SK-N-SH (cell line): ENCODE measurements at regions not wholly inside any gene's neighbourhood (a gene's known extent, or its start where the extent isn't known, plus 50 kb on each side); places are given as distances from the start of the nearest gene placed in this dataset.

Experiments used
- CTCF ChIA-PET: fragments of 300-600, 350-600 bp; formaldehyde crosslinking; extraction: SDS; loops from one replicate; lab custom pipeline; 2021; lab: Yijun Ruan, JAX
- POLR2A ChIA-PET: fragments of 350-600 bp; sonication (Branson Sonifier 250); formaldehyde crosslinking; extraction: SDS; loops from one replicate; lab custom pipeline; 2020; ENCODE audit warnings: antibody characterized with exemption, inconsistent platforms; lab: Yijun Ruan, JAX
- DNase-seq: peaks from one replicate; pipeline ENCODE4 v3.0.0; 2012
- H2AFZ ChIP-seq: fragments of 200-600 bp; sonication (generic); 2 replicates; pipeline ENCODE4 v1.8.1; 2016; ENCODE audit warnings: antibody characterized with exemption, mild to moderate bottlenecking, low read depth
- H3F3A ChIP-seq: fragments of 200-600 bp; sonication (generic); replicated peaks from 2 replicates; pipeline ENCODE3; 2016; ENCODE audit warnings: antibody characterized with exemption, mild to moderate bottlenecking; ENCODE audit not compliant: insufficient read depth
- H3K27ac ChIP-seq, 2 experiments: fragments of 200-500 bp in 1 of 2; fragments of 200-600 bp in 1 of 2; sonication (Bioruptor generic) in 1 of 2; sonication (generic), shearing (Covaris generic) in 1 of 2; 2 replicates each; pipeline versions ENCODE4 v1.5.1 to v1.6.1; 2014 to 2016; ENCODE audit warnings: low read depth in 2 of 2, inconsistent platforms in 1 of 2, low read length in 1 of 2, mild to moderate bottlenecking in 1 of 2, mixed read lengths in 1 of 2
- H3K27me3 ChIP-seq: fragments of 200-600 bp; sonication (generic), shearing (Covaris generic); 2 replicates; pipeline ENCODE4 v1.6.1; 2016; ENCODE audit warnings: mixed run types; ENCODE audit not compliant: insufficient read depth
- H3K36me3 ChIP-seq, 2 experiments: fragments of 200-500 bp in 1 of 2; fragments of 200-600 bp in 1 of 2; sonication (Bioruptor generic) in 1 of 2; sonication (generic) in 1 of 2; replicated peaks in 1 of 2; 2 replicates each; pipeline versions ENCODE3 to v1.5.1; 2014 to 2016; ENCODE audit warnings: low read length in 1 of 2, mild to moderate bottlenecking in 1 of 2; ENCODE audit not compliant: insufficient read depth in 2 of 2, control insufficient read depth in 1 of 2
- H3K4me1 ChIP-seq, 2 experiments: fragments of 200-500 bp in 1 of 2; fragments of 200-600 bp in 1 of 2; sonication (Bioruptor generic) in 1 of 2; sonication (generic), shearing (Covaris generic) in 1 of 2; 2 replicates each; pipeline versions ENCODE4 v1.5.1 to v1.6.1; 2014 to 2016; ENCODE audit warnings: low read depth in 1 of 2, low read length in 1 of 2, mixed run types in 1 of 2; ENCODE audit not compliant: insufficient read depth in 2 of 2, control insufficient read depth in 1 of 2
- H3K4me2 ChIP-seq: fragments of 200-600 bp; sonication (generic), shearing (Covaris generic); 2 replicates; pipeline ENCODE4 v1.6.1; 2017; ENCODE audit warnings: mixed run types
- H3K4me3 ChIP-seq, 2 experiments: fragments of 200-500 bp in 1 of 2; fragments of 200-600 bp in 1 of 2; sonication (Bioruptor generic) in 1 of 2; sonication (generic), shearing (Covaris generic) in 1 of 2; 2 replicates each; pipeline versions ENCODE4 v1.5.1 to v1.8.1; 2014 to 2016; ENCODE audit warnings: low read depth in 2 of 2, inconsistent platforms in 1 of 2, low read length in 1 of 2, mild to moderate bottlenecking in 1 of 2, mixed read lengths in 1 of 2, moderate library complexity in 1 of 2
- H3K79me2 ChIP-seq: fragments of 200-600 bp; sonication (generic); 2 replicates; pipeline ENCODE4 v1.8.1; 2017; ENCODE audit warnings: mild to moderate bottlenecking; ENCODE audit not compliant: insufficient read depth
- H3K9ac ChIP-seq: fragments of 200-600 bp; sonication (generic); 2 replicates; pipeline ENCODE4 v1.6.1; 2017; ENCODE audit warnings: mixed run types
- H3K9me2 ChIP-seq: fragments of 200-600 bp; sonication (generic); 2 replicates; pipeline ENCODE4 v1.6.1; 2017; ENCODE audit warnings: mixed run types
- H3K9me3 ChIP-seq: fragments of 200-600 bp; sonication (generic); 2 replicates; pipeline ENCODE4 v1.6.1; 2017; ENCODE audit warnings: mixed run types, mild to moderate bottlenecking, moderate library complexity
- H4K20me1 ChIP-seq: fragments of 200-600 bp; sonication (generic); 2 replicates; pipeline ENCODE4 v1.6.1; 2017; ENCODE audit warnings: mild to moderate bottlenecking, mixed run types; ENCODE audit not compliant: insufficient read depth
- EP300 ChIP-seq, 2 experiments: IDR thresholded peaks; 2 replicates each; pipeline versions ENCODE4 v1.4.0 to v1.6.1; 2012; ENCODE audit warnings: borderline replicate concordance in 1 of 2, low read depth in 1 of 2, low read length in 1 of 2
- EZH2phosphoT487 ChIP-seq: fragments of 200-600 bp; sonication (generic); IDR thresholded peaks from 2 replicates; pipeline ENCODE4 v1.6.1; 2017; ENCODE audit warnings: low read depth, mixed run types, mild to moderate bottlenecking, antibody characterized with exemption, moderate library complexity, borderline replicate concordance
- FOSL2 ChIP-seq: IDR thresholded peaks from 2 replicates; pipeline ENCODE4 v1.4.0; 2012; ENCODE audit warnings: low read depth, mild to moderate bottlenecking, moderate library complexity, borderline replicate concordance
- FOXM1 ChIP-seq: IDR thresholded peaks from 2 replicates; pipeline ENCODE4 v1.4.0; 2012; ENCODE audit warnings: low read depth, mild to moderate bottlenecking
- GATA2 ChIP-seq: sonication (generic); formaldehyde crosslinking; IDR thresholded peaks from 2 replicates; pipeline ENCODE4 v1.5.0; 2020; ENCODE audit warnings: mild to moderate bottlenecking, missing genetic modification reagents
- IRF3 ChIP-seq: fragments of 150-350 bp; IDR thresholded peaks from 2 replicates; pipeline ENCODE4 v1.6.1; 2016; ENCODE audit warnings: mild to moderate bottlenecking, low read depth, low read length
- MAX ChIP-seq: IDR thresholded peaks from 2 replicates; pipeline ENCODE4 v1.4.0; 2012; ENCODE audit warnings: low read depth
- MEF2A ChIP-seq: IDR thresholded peaks from 2 replicates; pipeline ENCODE4 v1.4.0; 2012; ENCODE audit warnings: low read depth, borderline replicate concordance
- NRF1 ChIP-seq: IDR thresholded peaks from 2 replicates; pipeline ENCODE4 v1.6.1; 2012; ENCODE audit warnings: low read depth, mild to moderate bottlenecking, low read length
- PBX3 ChIP-seq: IDR thresholded peaks from 2 replicates; pipeline ENCODE4; 2012
- POLR2AphosphoS5 ChIP-seq: IDR thresholded peaks from 2 replicates; pipeline ENCODE4 v1.6.1; 2012; ENCODE audit warnings: low read depth, low read length
- RCOR1 ChIP-seq: fragments of 150-350 bp; IDR thresholded peaks from 2 replicates; pipeline ENCODE4 v1.6.1; 2017; ENCODE audit warnings: antibody characterized with exemption, low read length
- REST ChIP-seq: IDR thresholded peaks from 2 replicates; pipeline ENCODE4 v1.6.1; 2012; ENCODE audit warnings: mild to moderate bottlenecking, low read depth, low read length, moderate library complexity
- RFX5 ChIP-seq: IDR thresholded peaks from 2 replicates; pipeline ENCODE4 v1.6.1; 2012; ENCODE audit warnings: mild to moderate bottlenecking, improper control_type of control experiment, low read length
- RXRA ChIP-seq: IDR thresholded peaks from 2 replicates; pipeline ENCODE4 v1.4.0; 2012; ENCODE audit warnings: low read depth, mild to moderate bottlenecking, borderline replicate concordance
- SMC3 ChIP-seq: IDR thresholded peaks from 2 replicates; pipeline ENCODE4 v1.6.1; 2012; ENCODE audit warnings: low read depth, low read length, improper control_type of control experiment
- USF1 ChIP-seq: IDR thresholded peaks from 2 replicates; pipeline ENCODE4 v1.4.0; 2012; ENCODE audit warnings: low read depth, borderline replicate concordance
- ZBTB33 ChIP-seq: IDR thresholded peaks from 2 replicates; pipeline ENCODE4 v1.4.0; 2012; ENCODE audit warnings: low read depth, borderline replicate concordance
- WGBS: methylation state at CpG from one replicate; pipeline ENCODE4 v1.1.6; 2017; ENCODE audit warnings: low lambda C conversion rate; 5-methylcytosine and 5-hydroxymethylcytosine counted together

GRCh38 chr6:148085631-148086331, 256.9 kb upstream of the SASH1 start:
- Histone ChIP-seq H3K27me3 (no peaks in the 10 kb centered on the region), H3K4me3 (no peak overlapping the region), H3F3A (no peaks in the 10 kb centered on the region), H3K79me2 (no peaks in the 10 kb centered on the region), H3K4me1 (no peaks in the 10 kb centered on the region), H3K27ac (no peak overlapping the region), H3K36me3 (no peaks in the 10 kb centered on the region), H4K20me1 (no peaks in the 10 kb centered on the region), H3K4me2 (no peak overlapping the region), H3K9me2 (no peaks in the 10 kb centered on the region), H3K9me3 (no peaks in the 10 kb centered on the region), H3K9ac (no peak overlapping the region), H2AFZ (peak overlapping the region; percentile 46; the same call in 1 of the 2 replicates)
- DNase-seq: no peak
- POLR2A ChIA-PET: no interaction called here
- TF ChIP-seq PBX3 (no peak), RFX5 (no peak), FOSL2 (no peak), GATA2 (CRISPR knock-in tag) (no peak), RXRA (no peak), EP300 (IDR thresholded peaks at IDR 0.05; ENCODE audit: borderline replicate concordance in 1 of 2, low read depth in 1 of 2, low read length in 1 of 2) (no peak), REST (no peak), SMC3 (no peak), EZH2phosphoT487 (no peak), RCOR1 (no peak), MAX (no peak), NRF1 (no peak), USF1 (no peak), IRF3 (no peak), MEF2A (no peak), POLR2AphosphoS5 (no peak), FOXM1 (no peak), ZBTB33 (no peak)
- WGBS: 39% methylated on average over 3 of the region's 3 CpGs
- CTCF ChIA-PET: interaction anchor here (1.5 kb wide), 1 partner anchor 59 kb away, joined by 5 read pairs; no protein-coding TSS in a partner anchor
